Neural cell (in vitro differentiated cells): ENCODE measurements at regions not wholly inside any gene's neighbourhood (a gene's known extent, or its start where the extent isn't known, plus 50 kb on each side); places are given as distances from the start of the nearest gene placed in this dataset.

Experiments used
- H2AFZ ChIP-seq: fragments of 200-600, 300-800 bp; sonication (generic), shearing (Covaris generic); 2 replicates; pipeline ENCODE4 v1.6.0; 2014; ENCODE audit warnings: low read depth, mild to moderate bottlenecking, antibody characterized with exemption, low read length, moderate library complexity
- H3F3A ChIP-seq: fragments of 200-600 bp; shearing (Covaris generic); 2 replicates; pipeline ENCODE4 v1.6.1; 2016; ENCODE audit warnings: mild to moderate bottlenecking, moderate library complexity, mixed read lengths, antibody characterized with exemption, low read length; ENCODE audit not compliant: insufficient read depth, poor library complexity, severe bottlenecking
- H3K27ac ChIP-seq: fragments of 200-600, 300-800 bp; sonication (generic), shearing (Covaris generic); 2 replicates; pipeline ENCODE4 v1.5.1; 2014; ENCODE audit warnings: mild to moderate bottlenecking, low read length, moderate library complexity
- H3K27me3 ChIP-seq: fragments of 300-800, 200-600 bp; sonication (generic), shearing (Covaris generic); 2 replicates; pipeline ENCODE4 v1.6.0; 2014; ENCODE audit warnings: mild to moderate bottlenecking, low read depth, low read length, moderate library complexity; ENCODE audit not compliant: insufficient read depth
- H3K36me3 ChIP-seq: fragments of 300-800, 200-600 bp; sonication (generic), shearing (Covaris generic); 2 replicates; pipeline ENCODE4 v1.5.1; 2014; ENCODE audit warnings: mild to moderate bottlenecking, antibody characterized with exemption, low read length, moderate library complexity; ENCODE audit not compliant: insufficient read depth
- H3K4me2 ChIP-seq: fragments of 300-800, 200-600 bp; sonication (generic), shearing (Covaris generic); 2 replicates; pipeline ENCODE4 v1.6.0; 2014; ENCODE audit warnings: mild to moderate bottlenecking, low read length
- H3K4me3 ChIP-seq: fragments of 300-800, 200-600 bp; sonication (generic), shearing (Covaris generic); 2 replicates; pipeline ENCODE4 v1.5.1; 2014; ENCODE audit warnings: mild to moderate bottlenecking, low read length, moderate library complexity
- H3K79me2 ChIP-seq: fragments of 200-600 bp; shearing (Covaris generic); replicated peaks from 2 replicates; pipeline ENCODE4 v1.6.0; 2014; ENCODE audit warnings: mild to moderate bottlenecking, low read length, moderate library complexity; ENCODE audit not compliant: insufficient read depth
- H3K9ac ChIP-seq: fragments of 300-800, 200-600 bp; sonication (generic), shearing (Covaris generic); 2 replicates; pipeline ENCODE4 v1.6.1; 2016; ENCODE audit warnings: mild to moderate bottlenecking, low read length, mixed read lengths
- H3K9me2 ChIP-seq: fragments of 200-600 bp; shearing (Covaris generic); 2 replicates; pipeline ENCODE4 v1.6.1; 2016; ENCODE audit warnings: mild to moderate bottlenecking, low read length, mixed read lengths; ENCODE audit not compliant: insufficient read depth
- H3K9me3 ChIP-seq: fragments of 200-600, 300-800 bp; sonication (generic), shearing (Covaris generic); 2 replicates; pipeline ENCODE4 v1.6.1; 2016; ENCODE audit warnings: mild to moderate bottlenecking, mixed run types, low read length, moderate library complexity, mixed read lengths
- H4K20me1 ChIP-seq: fragments of 200-600 bp; shearing (Covaris generic); 2 replicates; pipeline ENCODE4 v1.6.1; 2016; ENCODE audit warnings: mild to moderate bottlenecking, mixed run types; ENCODE audit not compliant: insufficient read depth
- CTCF ChIP-seq: fragments of 450-650 bp; IDR thresholded peaks from 2 replicates; pipeline ENCODE4 v1.5.1; 2014; ENCODE audit warnings: antibody characterized with exemption, mild to moderate bottlenecking, moderate library complexity; ENCODE audit not compliant: poor library complexity, severe bottlenecking
- EP300 ChIP-seq: fragments of 450-650 bp; conservative IDR thresholded peaks from 2 replicates; pipeline ENCODE4 v1.6.1; 2014; ENCODE audit warnings: antibody characterized with exemption, mild to moderate bottlenecking, moderate library complexity; ENCODE audit not compliant: poor library complexity, severe bottlenecking
- EZH2 ChIP-seq: fragments of 200-600, 300-800 bp; shearing (Covaris generic), sonication (generic); IDR thresholded peaks from 2 replicates; pipeline ENCODE4 v1.6.1; 2014; ENCODE audit warnings: antibody characterized with exemption, low read length, borderline replicate concordance, mild to moderate bottlenecking; ENCODE audit not compliant: insufficient read depth, poor library complexity, severe bottlenecking
- MXI1 ChIP-seq: fragments of 450-650 bp; conservative IDR thresholded peaks from 2 replicates; pipeline ENCODE4 v1.6.1; 2014; ENCODE audit warnings: antibody characterized with exemption, mild to moderate bottlenecking; ENCODE audit not compliant: poor library complexity, severe bottlenecking
- POLR2AphosphoS5 ChIP-seq: IDR thresholded peaks from 2 replicates; pipeline ENCODE4 v1.6.1; 2012
- RAD21 ChIP-seq: fragments of 450-650 bp; conservative IDR thresholded peaks from 2 replicates; pipeline ENCODE4 v1.6.1; 2014; ENCODE audit warnings: antibody characterized with exemption, mild to moderate bottlenecking, moderate library complexity
- REST ChIP-seq: IDR thresholded peaks from 2 replicates; pipeline ENCODE4 v1.6.1; 2012; ENCODE audit warnings: borderline replicate concordance
- SMC3 ChIP-seq: fragments of 450-650 bp; conservative IDR thresholded peaks from 2 replicates; pipeline ENCODE4 v1.6.1; 2014; ENCODE audit warnings: antibody characterized with exemption, mild to moderate bottlenecking, moderate library complexity; ENCODE audit not compliant: poor library complexity
- TAF1 ChIP-seq: IDR thresholded peaks from 2 replicates; pipeline ENCODE4 v1.6.1; 2012; ENCODE audit warnings: low read depth

GRCh38 chr5:158376679-158377078 lies 517.7 kb upstream of the CLINT1 start:
- no peak overlapping the region for H3K4me2 ChIP-seq
- H3K27me3 ChIP-seq = no peaks in the 10 kb centered on the region
- no peaks in the 10 kb centered on the region for H3K9me3 ChIP-seq
- H3F3A ChIP-seq = no peaks in the 10 kb centered on the region
- H4K20me1 ChIP-seq = no peaks in the 10 kb centered on the region
- H3K4me3 ChIP-seq = no peak overlapping the region
- H3K27ac ChIP-seq = no peak overlapping the region
- no peaks in the 10 kb centered on the region for H3K9me2 ChIP-seq
- no peaks in the 10 kb centered on the region for H3K79me2 ChIP-seq
- H3K9ac ChIP-seq = no peak overlapping the region
- no peaks in the 10 kb centered on the region for H3K36me3 ChIP-seq
- TF ChIP-seq SMC3 = no peak
- no peak overlapping the region for H2AFZ ChIP-seq

GRCh38 chr5:158375531-158375930 lies 516.6 kb upstream of the CLINT1 start:
- H3K27ac ChIP-seq = no peak overlapping the region
- no peak overlapping the region for H2AFZ ChIP-seq

More at GRCh38 chr5:158375531-158375930, 516.6 kb upstream of the CLINT1 start:
- no peaks in the 10 kb centered on the region for H4K20me1 ChIP-seq
- TF ChIP-seq CTCF (no peak), MXI1 (no peak), SMC3 (no peak), TAF1 (no peak), EP300 (no peak), POLR2AphosphoS5 (no peak), EZH2 (no peak), REST (no peak), RAD21 (no peak)
- H3K4me3 ChIP-seq = no peak overlapping the region
- H3K4me2 ChIP-seq = no peak overlapping the region
- H3K36me3 ChIP-seq = no peaks in the 10 kb centered on the region
- H3K9me2 ChIP-seq = no peaks in the 10 kb centered on the region
- no peaks in the 10 kb centered on the region for H3K9me3 ChIP-seq
- no peak overlapping the region for H3K9ac ChIP-seq
- H3K79me2 ChIP-seq = no peaks in the 10 kb centered on the region
- no peaks in the 10 kb centered on the region for H3F3A ChIP-seq
- no peaks in the 10 kb centered on the region for H3K27me3 ChIP-seq
